Stomach (tissue), 4 donors: ENCODE measurements at regions not wholly inside any gene's neighbourhood (a gene's known extent, or its start where the extent isn't known, plus 50 kb on each side); places are given as distances from the start of the nearest gene placed in this dataset.

ENCODE experiments used
- POLR2A ChIP-seq, 4 donors: fragments of 450-650 bp; IDR thresholded peaks; one replicate each; pipeline ENCODE4 v1.6.1; 2016; ENCODE audit warnings: antibody characterized with exemption in 4 of 4, control low read depth in 2 of 4, mild to moderate bottlenecking in 1 of 4, moderate library complexity in 1 of 4
- POLR2AphosphoS5 ChIP-seq, 3 donors: sonication (generic); formaldehyde crosslinking; IDR thresholded peaks; one replicate each; pipeline ENCODE4 v1.6.1; 2016; ENCODE audit warnings: antibody characterized with exemption in 3 of 3

- TF ChIP-seq POLR2AphosphoS5 (IDR thresholded peaks at IDR 0.05): no peak
- TF ChIP-seq POLR2A (IDR thresholded peaks at IDR 0.05): no peak
Observed at GRCh38 chr4:79831119-79831528, 241.9 kb downstream of the ANTXR2 start.
